Liver (tissue), 8 donors: ENCODE measurements at regions not wholly inside any gene's neighbourhood (a gene's known extent, or its start where the extent isn't known, plus 50 kb on each side); places are given as distances from the start of the nearest gene placed in this dataset.

ENCODE experiments used
- DNase-seq: peaks from one replicate; pipeline ENCODE4 v3.0.0-alpha.2; 2017; ENCODE audit warnings: low spot score
- H3K27ac ChIP-seq, 2 donors: one replicate each; pipeline ENCODE4 v1.7.0; 2013; ENCODE audit warnings: inconsistent platforms in 2 of 2, low read length in 2 of 2, control low read depth in 1 of 2, low read depth in 1 of 2, mild to moderate bottlenecking in 1 of 2
- H3K27me3 ChIP-seq, 4 donors: one replicate each; pipeline versions ENCODE4 v1.6.1 to v1.7.0; 2013; ENCODE audit warnings: low read length in 3 of 4, inconsistent platforms in 1 of 4, mild to moderate bottlenecking in 1 of 4, moderate library complexity in 1 of 4; ENCODE audit not compliant: control insufficient read depth in 4 of 4, insufficient read depth in 4 of 4
- H3K36me3 ChIP-seq, 4 donors: one replicate each; pipeline versions ENCODE4 v1.6.1 to v1.7.0; 2013; ENCODE audit warnings: low read length in 3 of 4, mild to moderate bottlenecking in 3 of 4, low read depth in 1 of 4, moderate library complexity in 1 of 4; ENCODE audit not compliant: control insufficient read depth in 4 of 4, insufficient read depth in 3 of 4
- H3K4me1 ChIP-seq, 4 donors: one replicate each; pipeline versions ENCODE4 v1.6.1 to v1.7.0; 2013; ENCODE audit warnings: low read length in 3 of 4, mild to moderate bottlenecking in 3 of 4, moderate library complexity in 1 of 4; ENCODE audit not compliant: control insufficient read depth in 4 of 4, insufficient read depth in 4 of 4
- H3K4me3 ChIP-seq, 3 donors: one replicate each; pipeline versions ENCODE4 v1.6.1 to v1.7.0; 2013; ENCODE audit warnings: low read length in 3 of 3, control low read depth in 1 of 3, low read depth in 1 of 3, mild to moderate bottlenecking in 1 of 3
- H3K9ac ChIP-seq, 2 donors: one replicate each; pipeline ENCODE4 v1.7.0; 2013; ENCODE audit warnings: low read length in 2 of 2, mild to moderate bottlenecking in 2 of 2, moderate library complexity in 2 of 2, control low read depth in 1 of 2, low read depth in 1 of 2
- H3K9me3 ChIP-seq, 4 donors: one replicate each; pipeline versions ENCODE4 v1.6.1 to v1.7.0; 2013; ENCODE audit warnings: low read length in 3 of 4; ENCODE audit not compliant: control insufficient read depth in 4 of 4
- ATF3 ChIP-seq: IDR thresholded peaks from 2 replicates; pipeline ENCODE4 v1.6.1; 2016; ENCODE audit warnings: antibody characterized with exemption
- CTCF ChIP-seq: fragments of 150-350 bp; IDR thresholded peaks from 2 replicates; pipeline ENCODE4 v1.5.1; 2017; ENCODE audit warnings: improper control_type of control experiment, low read depth, low read length; ENCODE audit not compliant: missing input control
- HNF4A ChIP-seq, 2 donors: conservative IDR thresholded peaks; 2 replicates each; pipeline ENCODE4 v1.6.1; 2016; ENCODE audit warnings: antibody characterized with exemption in 2 of 2, mild to moderate bottlenecking in 2 of 2
- REST ChIP-seq: IDR thresholded peaks from 2 replicates; pipeline ENCODE4 v1.6.1; 2016; ENCODE audit warnings: antibody characterized with exemption, mild to moderate bottlenecking
- RXRA ChIP-seq, 2 donors: IDR thresholded peaks; 2 replicates each; pipeline ENCODE4 v1.6.1; 2017 to 2018; ENCODE audit warnings: antibody characterized with exemption in 2 of 2, mild to moderate bottlenecking in 1 of 2
- SP1 ChIP-seq: IDR thresholded peaks from 2 replicates; pipeline ENCODE4 v1.6.1; 2018; ENCODE audit warnings: antibody characterized with exemption, mild to moderate bottlenecking
- YY1 ChIP-seq: IDR thresholded peaks from 2 replicates; pipeline ENCODE4 v1.6.1; 2016; ENCODE audit warnings: antibody characterized with exemption, mild to moderate bottlenecking
- WGBS: extraction: QIAGEN DNeasy Blood & Tissue Kit; methylation state at CpG from one replicate; pipeline ENCODE4 v1.1.7; 2013; 5-methylcytosine and 5-hydroxymethylcytosine counted together
- TF ChIP-seq, protein P1 (sequence below): IDR thresholded peaks from 2 replicates; pipeline ENCODE4 v1.6.1; 2016; ENCODE audit warnings: antibody characterized with exemption
- donor health status: healthy.
- donor health status: healthy.
- donor health status: healthy.
- donor health status: healthy.
- donor health status: healthy.

DNA sequence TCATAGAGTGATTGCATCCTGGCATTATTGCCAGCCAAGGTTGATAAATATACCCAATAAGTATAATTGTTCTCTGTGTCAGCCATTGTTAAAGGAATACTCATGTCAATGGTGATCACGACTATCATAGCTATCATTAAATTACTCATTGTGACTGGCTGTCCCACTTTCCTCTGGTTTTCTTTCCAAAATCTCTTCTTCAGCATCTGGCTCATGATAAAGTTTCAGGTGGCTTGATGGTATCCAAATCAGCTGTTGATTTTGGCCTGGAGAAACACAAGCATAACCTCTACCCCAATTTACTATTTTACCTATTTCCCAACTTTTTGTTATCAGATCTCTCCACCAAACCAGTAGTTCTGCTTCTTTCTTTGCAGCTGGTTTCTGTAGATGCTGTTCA is 67.1 kb upstream of the SPIN2A start:
- DNase-seq: no peak
- 51% methylated on average over 1 of the region's 1 CpG for WGBS
- Histone ChIP-seq H3K9ac (no peak overlapping the region), H3K27ac (peak overlapping the region in 1 of 2 donors; percentile 12), H3K27me3 (no peaks in the 10 kb centered on the region), H3K9me3 (no peaks in the 10 kb centered on the region), H3K36me3 (no peaks in the 10 kb centered on the region), H3K4me1 (peaks cover 2 to 15% (median 10%) of the 10 kb centered on the region in 4 donors), H3K4me3 (no peak overlapping the region)
- TF ChIP-seq CTCF (no peak), SP1 (no peak), HNF4A (conservative IDR thresholded peaks at IDR 0.05) (no peak), ATF3 (no peak), RXRA (IDR thresholded peaks at IDR 0.05) (peak in 1 of 2 donors; percentile 52)
- TF ChIP-seq, protein P1, sequence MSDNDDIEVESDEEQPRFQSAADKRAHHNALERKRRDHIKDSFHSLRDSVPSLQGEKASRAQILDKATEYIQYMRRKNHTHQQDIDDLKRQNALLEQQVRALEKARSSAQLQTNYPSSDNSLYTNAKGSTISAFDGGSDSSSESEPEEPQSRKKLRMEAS: peak; percentile 10

- H3K27ac ChIP-seq: no peak overlapping the region
- WGBS: 93% methylated on average over 1 of the region's 1 CpG
- H3K9ac ChIP-seq: no peak overlapping the region
Observed at GRCh38 chrX:57211906-57212305, 74.6 kb upstream of the FAAH2 start.

DNA sequence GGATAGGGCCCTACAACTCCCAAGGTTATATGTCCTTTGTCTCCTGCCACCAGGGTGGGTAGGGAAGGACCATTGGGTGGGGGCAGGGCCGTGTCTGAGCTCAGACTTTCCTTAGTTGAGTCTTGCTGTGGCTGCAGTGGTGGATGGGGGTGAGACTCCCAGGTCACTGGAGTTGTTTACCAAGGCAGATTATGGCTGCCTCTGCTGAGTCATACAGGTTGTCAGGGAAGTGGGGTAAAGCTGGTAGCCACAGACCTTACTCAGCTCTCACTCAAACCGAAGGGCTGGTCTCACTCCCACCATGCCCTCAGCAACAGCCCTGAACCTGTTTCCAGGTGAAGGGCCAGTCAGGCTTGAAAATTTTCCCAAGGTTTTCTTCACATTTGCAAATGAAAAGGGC is 58.8 kb upstream of the FAAH2 start:
- H3K9ac ChIP-seq: no peak overlapping the region
- H3K27me3 ChIP-seq: no peaks in the 10 kb centered on the region
- no peak overlapping the region for H3K4me3 ChIP-seq
- no peaks in the 10 kb centered on the region for H3K9me3 ChIP-seq
- TF ChIP-seq CTCF (no peak), HNF4A (conservative IDR thresholded peaks at IDR 0.05) (no peak), REST (no peak)
- TF ChIP-seq, protein P1: no peak
- no peak overlapping the region for H3K27ac ChIP-seq
- no peaks in the 10 kb centered on the region for H3K36me3 ChIP-seq
- 75% methylated on average over 2 of the region's 2 CpGs for WGBS
- H3K4me1 ChIP-seq: no peaks in the 10 kb centered on the region
- DNase-seq: no peak

More at GRCh38 chrX:57211906-57212305, 74.6 kb upstream of the FAAH2 start:
- H3K36me3 ChIP-seq: no peaks in the 10 kb centered on the region
- H3K9me3 ChIP-seq: peaks cover 0 to 10% (median 5%) of the 10 kb centered on the region in 4 donors
- no peak for TF ChIP-seq RXRA (IDR thresholded peaks at IDR 0.05)
- TF ChIP-seq, protein P1: no peak
- no peak for TF ChIP-seq HNF4A (conservative IDR thresholded peaks at IDR 0.05)
- TF ChIP-seq YY1: no peak
- H3K4me1 ChIP-seq: no peaks in the 10 kb centered on the region
- no peak for DNase-seq
- H3K4me3 ChIP-seq: no peak overlapping the region
- no peaks in the 10 kb centered on the region for H3K27me3 ChIP-seq
